ENCODE measurements at regions not wholly inside any gene's neighbourhood (a gene's known extent, or its start where the extent isn't known, plus 50 kb on each side); places are given as distances from the start of the nearest gene placed in this dataset.
A peak's percentile ranks its signal among the peaks of the same experiment; 100 is the strongest.

GRCh38 chr18:33839452-33840211, 261.6 kb downstream of the ASXL3 start:
- Histone ChIP-seq H4K20me1 (ENCODE audit: insufficient read depth, low read length, poor library complexity, severe bottlenecking) (no peaks in the 10 kb centered on the region), H3K36me3 (ENCODE audit: insufficient read depth, low read length) (no peaks in the 10 kb centered on the region), H3K4me2 (ENCODE audit: low read depth, low read length, poor library complexity, severe bottlenecking) (no peak overlapping the region), H3K79me2 (ENCODE audit: insufficient read depth, low read length) (no peaks in the 10 kb centered on the region), H3K4me3 (ENCODE audit: low read length, poor library complexity, severe bottlenecking) (no peak overlapping the region), H2AFZ (ENCODE audit: low read length) (no peak overlapping the region), H3K9me3 (ENCODE audit: insufficient read depth, low read depth, low read length) (no peaks in the 10 kb centered on the region), H3K27me3 (ENCODE audit: insufficient read depth, low read length, poor library complexity, severe bottlenecking) (no peaks in the 10 kb centered on the region), H3K9me2 (replicated peaks; ENCODE audit: low read depth, low read length) (no peaks in the 10 kb centered on the region), H3F3A (ENCODE audit: low read depth) (no peaks in the 10 kb centered on the region), H3K9ac (ENCODE audit: low read depth, low read length, poor library complexity, severe bottlenecking) (no peak overlapping the region), H3K4me1 (ENCODE audit: insufficient read depth, low read length, poor library complexity, severe bottlenecking) (no peaks in the 10 kb centered on the region)
- no peak for TF ChIP-seq EZH2phosphoT487 (IDR thresholded peaks at IDR 0.05; ENCODE audit: borderline replicate concordance)
- peak; percentile 89 for TF ChIP-seq CTCF (conservative IDR thresholded peaks at IDR 0.05; ENCODE audit: low read length)

GRCh38 chr18:33838054-33838453, 260.0 kb downstream of the ASXL3 start:
- Histone ChIP-seq H3F3A (ENCODE audit: low read depth) (no peaks in the 10 kb centered on the region), H2AFZ (ENCODE audit: low read length) (no peak overlapping the region), H3K9ac (ENCODE audit: low read depth, low read length, poor library complexity, severe bottlenecking) (no peak overlapping the region), H3K36me3 (ENCODE audit: insufficient read depth, low read length) (no peaks in the 10 kb centered on the region), H4K20me1 (ENCODE audit: insufficient read depth, low read length, poor library complexity, severe bottlenecking) (no peaks in the 10 kb centered on the region), H3K4me2 (ENCODE audit: low read depth, low read length, poor library complexity, severe bottlenecking) (no peak overlapping the region), H3K27me3 (ENCODE audit: insufficient read depth, low read length, poor library complexity, severe bottlenecking) (no peaks in the 10 kb centered on the region), H3K9me2 (replicated peaks; ENCODE audit: low read depth, low read length) (no peaks in the 10 kb centered on the region), H3K4me3 (ENCODE audit: low read length, poor library complexity, severe bottlenecking) (no peak overlapping the region), H3K9me3 (ENCODE audit: insufficient read depth, low read depth, low read length) (no peaks in the 10 kb centered on the region), H3K79me2 (ENCODE audit: insufficient read depth, low read length) (no peaks in the 10 kb centered on the region), H3K4me1 (ENCODE audit: insufficient read depth, low read length, poor library complexity, severe bottlenecking) (no peaks in the 10 kb centered on the region)
- TF ChIP-seq CTCF (conservative IDR thresholded peaks at IDR 0.05; ENCODE audit: low read length) (no peak), EZH2phosphoT487 (IDR thresholded peaks at IDR 0.05; ENCODE audit: borderline replicate concordance) (no peak)

GRCh38 chr18:33837191-33837590, 259.2 kb downstream of the ASXL3 start:
- H4K20me1 ChIP-seq (ENCODE audit: insufficient read depth, low read length, poor library complexity, severe bottlenecking): no peaks in the 10 kb centered on the region
- H3K9ac ChIP-seq (ENCODE audit: low read depth, low read length, poor library complexity, severe bottlenecking): no peak overlapping the region
- no peaks in the 10 kb centered on the region for H3K9me3 ChIP-seq (ENCODE audit: insufficient read depth, low read depth, low read length)
- H3F3A ChIP-seq (ENCODE audit: low read depth): no peaks in the 10 kb centered on the region
- H3K79me2 ChIP-seq (ENCODE audit: insufficient read depth, low read length): no peaks in the 10 kb centered on the region
- TF ChIP-seq CTCF (conservative IDR thresholded peaks at IDR 0.05; ENCODE audit: low read length) (no peak), EZH2phosphoT487 (IDR thresholded peaks at IDR 0.05; ENCODE audit: borderline replicate concordance) (no peak)
- no peaks in the 10 kb centered on the region for H3K27me3 ChIP-seq (ENCODE audit: insufficient read depth, low read length, poor library complexity, severe bottlenecking)
- no peaks in the 10 kb centered on the region for H3K36me3 ChIP-seq (ENCODE audit: insufficient read depth, low read length)
- no peak overlapping the region for H3K4me3 ChIP-seq (ENCODE audit: low read length, poor library complexity, severe bottlenecking)
- no peak overlapping the region for H3K4me2 ChIP-seq (ENCODE audit: low read depth, low read length, poor library complexity, severe bottlenecking)
- no peak overlapping the region for H2AFZ ChIP-seq (ENCODE audit: low read length)
- no peaks in the 10 kb centered on the region for H3K9me2 ChIP-seq (replicated peaks; ENCODE audit: low read depth, low read length)
- no peaks in the 10 kb centered on the region for H3K4me1 ChIP-seq (ENCODE audit: insufficient read depth, low read length, poor library complexity, severe bottlenecking)

All from Loucy (cell line).